Neutrophil (primary cell): ENCODE measurements at regions not wholly inside any gene's neighbourhood (a gene's known extent, or its start where the extent isn't known, plus 50 kb on each side); places are given as distances from the start of the nearest gene placed in this dataset.

Experiments
- H3K27ac ChIP-seq: fragments of 200-600 bp; sonication (generic); 2 replicates; pipeline ENCODE4 v1.5.1; 2016; ENCODE audit warnings: mild to moderate bottlenecking, moderate library complexity
- H3K27me3 ChIP-seq: fragments of 200-600 bp; sonication (generic); 2 replicates; pipeline ENCODE4 v1.6.0; 2016; ENCODE audit warnings: mild to moderate bottlenecking
- H3K36me3 ChIP-seq: fragments of 200-600 bp; sonication (generic); 2 replicates; pipeline ENCODE4 v1.5.1; 2017
- H3K4me1 ChIP-seq, 2 experiments: fragments of 200-600 bp in 1 of 2; sonication (generic) in 1 of 2; 1 replicate in 1 of 2; 2 replicates in 1 of 2; pipeline versions ENCODE4 v1.5.1 to v1.6.1; 2013 to 2016; ENCODE audit warnings: low read depth in 1 of 2, low read length in 1 of 2, mild to moderate bottlenecking in 1 of 2, moderate library complexity in 1 of 2; ENCODE audit not compliant: control insufficient read depth in 1 of 2, insufficient read depth in 1 of 2
- H3K4me3 ChIP-seq, 2 experiments: fragments of 200-600 bp in 1 of 2; sonication (generic) in 1 of 2; 1 replicate in 1 of 2; 2 replicates in 1 of 2; pipeline ENCODE4 v1.5.1; 2013 to 2016; ENCODE audit warnings: low read depth in 1 of 2, low read length in 1 of 2, mild to moderate bottlenecking in 1 of 2, moderate library complexity in 1 of 2
- H3K9me3 ChIP-seq: fragments of 200-600 bp; sonication (generic); 2 replicates; pipeline ENCODE4 v1.5.1; 2016
- TF ChIP-seq, protein P1 (sequence below): fragments of 200-600 bp; sonication (generic); IDR thresholded peaks from 2 replicates; pipeline ENCODE4 v1.5.1; 2016; ENCODE audit warnings: antibody characterized with exemption

GRCh38 chr10:5281356-5281755, 83.4 kb upstream of the UCN3 start:
- no peaks in the 10 kb centered on the region for H3K36me3 ChIP-seq
- H3K27ac ChIP-seq, result no peak overlapping the region
- H3K4me3 ChIP-seq, result no peak overlapping the region
- no peaks in the 10 kb centered on the region for H3K9me3 ChIP-seq
- H3K4me1 ChIP-seq, result peaks cover 23 to 26% of the 10 kb centered on the region in 2 experiments
- no peaks in the 10 kb centered on the region for H3K27me3 ChIP-seq
- TF ChIP-seq, protein P1, sequence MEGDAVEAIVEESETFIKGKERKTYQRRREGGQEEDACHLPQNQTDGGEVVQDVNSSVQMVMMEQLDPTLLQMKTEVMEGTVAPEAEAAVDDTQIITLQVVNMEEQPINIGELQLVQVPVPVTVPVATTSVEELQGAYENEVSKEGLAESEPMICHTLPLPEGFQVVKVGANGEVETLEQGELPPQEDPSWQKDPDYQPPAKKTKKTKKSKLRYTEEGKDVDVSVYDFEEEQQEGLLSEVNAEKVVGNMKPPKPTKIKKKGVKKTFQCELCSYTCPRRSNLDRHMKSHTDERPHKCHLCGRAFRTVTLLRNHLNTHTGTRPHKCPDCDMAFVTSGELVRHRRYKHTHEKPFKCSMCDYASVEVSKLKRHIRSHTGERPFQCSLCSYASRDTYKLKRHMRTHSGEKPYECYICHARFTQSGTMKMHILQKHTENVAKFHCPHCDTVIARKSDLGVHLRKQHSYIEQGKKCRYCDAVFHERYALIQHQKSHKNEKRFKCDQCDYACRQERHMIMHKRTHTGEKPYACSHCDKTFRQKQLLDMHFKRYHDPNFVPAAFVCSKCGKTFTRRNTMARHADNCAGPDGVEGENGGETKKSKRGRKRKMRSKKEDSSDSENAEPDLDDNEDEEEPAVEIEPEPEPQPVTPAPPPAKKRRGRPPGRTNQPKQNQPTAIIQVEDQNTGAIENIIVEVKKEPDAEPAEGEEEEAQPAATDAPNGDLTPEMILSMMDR, result no peak

- Histone ChIP-seq H3K27me3 (no peaks in the 10 kb centered on the region), H3K4me1 (peaks cover 23 to 26% of the 10 kb centered on the region in 2 experiments), H3K36me3 (no peaks in the 10 kb centered on the region)
These were observed 82.6 kb upstream of the UCN3 start for GRCh38 chr10:5282137-5282536.

DNA sequence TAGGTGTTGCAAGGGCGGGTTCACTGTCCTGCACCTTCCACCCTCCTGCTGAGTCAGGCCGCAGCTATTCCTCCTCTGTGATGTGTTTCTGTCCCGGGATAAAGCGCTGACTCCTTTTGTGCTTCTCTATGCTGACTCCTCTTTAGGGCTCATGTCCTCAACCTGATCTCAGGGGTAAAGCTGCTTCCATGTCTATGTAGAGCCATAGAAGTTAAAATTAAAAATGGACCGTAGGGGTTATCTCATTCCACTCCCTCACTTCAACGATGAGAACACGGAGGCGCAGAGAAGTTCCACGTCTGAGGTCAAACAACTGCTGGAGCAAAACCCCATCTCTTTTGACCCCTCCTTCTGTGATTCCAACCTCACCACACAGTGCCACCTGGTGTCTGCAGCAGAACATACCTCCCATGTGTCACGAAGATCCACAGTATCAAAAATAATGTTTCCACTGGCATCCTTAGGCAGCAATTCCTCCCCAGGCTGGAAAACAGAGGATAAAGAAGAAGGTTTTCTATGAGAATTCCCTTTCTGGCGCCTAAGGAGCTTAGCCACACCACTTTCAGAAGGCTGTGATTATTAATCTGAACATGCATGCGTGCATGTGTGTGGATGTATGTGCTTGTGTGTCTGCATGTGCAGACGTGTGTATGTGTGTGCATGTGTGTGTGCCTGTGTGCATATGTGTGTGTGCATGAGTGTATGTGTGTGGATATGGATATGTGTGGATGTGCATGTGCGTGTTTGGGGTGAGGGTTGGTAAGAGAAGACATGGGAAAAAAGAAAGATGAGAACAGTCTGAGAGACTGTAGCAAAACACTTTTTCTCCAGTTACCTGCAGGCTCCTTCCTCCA, 81.2 kb upstream of the UCN3 start:
- Histone ChIP-seq H3K4me3 (peak overlapping the region in 1 of 2 experiments; percentile 7), H3K27me3 (no peaks in the 10 kb centered on the region), H3K27ac (peak overlapping the region; percentile 86), H3K36me3 (no peaks in the 10 kb centered on the region), H3K4me1 (peaks cover 23 to 26% of the 10 kb centered on the region in 2 experiments), H3K9me3 (no peaks in the 10 kb centered on the region)
- TF ChIP-seq, protein P1, result peak; percentile 68

More at GRCh38 chr10:5282137-5282536, 82.6 kb upstream of the UCN3 start:
- Histone ChIP-seq H3K9me3 (no peaks in the 10 kb centered on the region), H3K27ac (no peak overlapping the region), H3K4me3 (no peak overlapping the region)
- TF ChIP-seq, protein P1, result no peak

DNA sequence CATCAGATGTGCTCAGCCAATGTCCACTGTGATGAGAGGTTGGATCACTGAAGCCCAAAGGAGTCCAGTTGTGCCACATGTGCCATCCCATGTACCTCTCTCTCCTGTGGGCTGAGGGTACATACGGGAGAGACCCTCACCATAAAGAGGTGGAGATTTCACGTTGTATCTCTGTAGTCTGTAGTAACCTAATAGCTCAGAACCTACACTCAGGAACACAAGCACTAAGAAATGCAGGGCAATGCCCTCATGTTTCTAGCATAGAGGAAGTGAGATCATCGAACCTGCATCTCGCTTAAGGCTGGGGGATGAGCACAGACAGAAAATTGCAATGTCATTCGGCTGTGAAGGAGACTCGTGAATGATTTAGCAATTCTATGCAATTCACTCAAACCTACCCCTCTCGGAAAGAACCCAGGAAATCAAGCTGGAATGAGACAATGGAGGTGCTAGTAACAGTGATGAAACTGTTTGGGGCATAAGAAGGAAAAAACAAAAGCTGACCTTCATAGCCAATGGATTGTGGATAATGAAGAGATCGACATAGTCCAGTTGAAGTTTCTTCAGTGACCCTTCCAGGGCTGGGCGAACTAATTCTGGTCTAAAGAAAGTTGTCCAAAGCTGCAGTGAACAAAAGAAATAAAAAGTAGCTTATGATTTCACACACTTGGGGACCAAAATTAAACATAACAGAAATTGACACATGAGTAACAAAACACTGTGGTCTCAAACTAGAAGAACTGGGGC, 80.3 kb upstream of the UCN3 start:
- Histone ChIP-seq H3K4me3 (peak overlapping the region in 1 of 2 experiments; percentile 30), H3K27ac (peak overlapping the region; percentile 86), H3K27me3 (no peaks in the 10 kb centered on the region), H3K9me3 (no peaks in the 10 kb centered on the region), H3K4me1 (peaks cover 23 to 26% of the 10 kb centered on the region in 2 experiments), H3K36me3 (no peaks in the 10 kb centered on the region)
- TF ChIP-seq, protein P1, result no peak

DNA sequence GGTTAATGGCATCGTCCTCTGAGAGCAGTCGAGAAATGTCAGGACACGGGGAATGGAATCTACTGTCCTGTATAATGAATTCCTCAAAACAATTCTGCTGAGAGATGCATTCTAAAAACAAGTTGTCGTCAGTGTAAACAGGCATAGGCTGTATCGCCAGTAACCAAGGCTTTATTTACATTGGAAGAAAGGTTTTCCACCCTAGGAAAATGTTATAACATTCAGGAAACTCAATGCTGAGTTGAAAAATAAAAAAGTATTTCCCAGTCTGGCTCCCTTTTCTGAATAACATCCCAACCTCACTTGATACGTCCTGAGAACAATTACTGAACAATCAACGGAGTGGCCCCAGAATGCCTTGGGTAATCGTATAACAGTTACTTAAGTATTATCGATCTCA, 79.6 kb upstream of the UCN3 start:
- H3K27ac ChIP-seq, result peak overlapping the region; percentile 86
- no peaks in the 10 kb centered on the region for H3K9me3 ChIP-seq
- no peak overlapping the region for H3K4me3 ChIP-seq
- H3K4me1 ChIP-seq, result peaks cover 23 to 26% of the 10 kb centered on the region in 2 experiments
- no peaks in the 10 kb centered on the region for H3K36me3 ChIP-seq
- no peaks in the 10 kb centered on the region for H3K27me3 ChIP-seq
- TF ChIP-seq, protein P1, result no peak
